Panc1 (cell line): ENCODE measurements at regions not wholly inside any gene's neighbourhood (a gene's known extent, or its start where the extent isn't known, plus 50 kb on each side); places are given as distances from the start of the nearest gene placed in this dataset.

Source experiments
- ATAC-seq: fragments of 200-7000 bp; cut with Tn5 transposase; 2 replicates; pipeline ENCODE4 v1.9.1; 2020; ENCODE audit warnings: mild to moderate bottlenecking, moderate library complexity
- BruUV-seq: library from RNA; stranded (reverse); fragments of 400-500 nt; replicated peaks from 2 replicates; lab custom pipeline; 2021; lab: Mats Ljungman, UMichigan
- CTCF ChIA-PET: fragments of 300-600 bp; sonication (Branson Sonifier 250); formaldehyde crosslinking; loops from one replicate; lab custom pipeline; 2022; ENCODE audit warnings: antibody characterized with exemption; lab: Charles Lee
- POLR2A ChIA-PET: fragments of 300-600 bp; sonication (Branson Sonifier 250); formaldehyde crosslinking; loops from one replicate; lab custom pipeline; 2022; ENCODE audit warnings: antibody characterized with exemption; lab: Charles Lee
- DNase-seq: peaks from one replicate; pipeline ENCODE4 v3.0.0-alpha.2; 2010; ENCODE audit warnings: low read depth, low spot score
- H3K27ac ChIP-seq: 2 replicates; pipeline ENCODE4 v1.5.1; 2011; ENCODE audit warnings: mild to moderate bottlenecking, low read length, inconsistent platforms
- H3K27me3 ChIP-seq: fragments of 200-500 bp; sonication (Bioruptor generic); 2 replicates; pipeline ENCODE4 v1.6.0; 2014; ENCODE audit warnings: low read length, inconsistent platforms; ENCODE audit not compliant: control insufficient read depth, insufficient read depth
- H3K36me3 ChIP-seq: fragments of 200-500 bp; sonication (Bioruptor generic); 2 replicates; pipeline ENCODE4 v1.5.1; 2014; ENCODE audit warnings: inconsistent platforms, mild to moderate bottlenecking, low read length, moderate library complexity; ENCODE audit not compliant: control insufficient read depth, insufficient read depth
- H3K4me1 ChIP-seq: 2 replicates; pipeline ENCODE4 v1.5.1; 2011; ENCODE audit warnings: inconsistent platforms, mild to moderate bottlenecking, low read length, moderate library complexity; ENCODE audit not compliant: control insufficient read depth, insufficient read depth
- H3K4me3 ChIP-seq, 2 experiments: 2 replicates each; pipeline ENCODE4 v1.5.1; 2011 to 2012; ENCODE audit warnings: low read depth in 2 of 2, low read length in 2 of 2, mild to moderate bottlenecking in 2 of 2, inconsistent platforms in 1 of 2, moderate library complexity in 1 of 2
- H3K9me3 ChIP-seq: fragments of 200-500 bp; sonication (Bioruptor generic); 2 replicates; pipeline ENCODE4 v1.5.1; 2014; ENCODE audit warnings: low read depth, mild to moderate bottlenecking, inconsistent platforms, low read length, moderate library complexity; ENCODE audit not compliant: control insufficient read depth, insufficient read depth
- CTCF ChIP-seq: fragments of 450-650 bp; IDR thresholded peaks from 2 replicates; pipeline ENCODE4 v1.5.1; 2017; ENCODE audit warnings: mild to moderate bottlenecking
- POLR2AphosphoS5 ChIP-seq: IDR thresholded peaks from 2 replicates; pipeline ENCODE4 v1.6.1; 2012; ENCODE audit warnings: mild to moderate bottlenecking, low read depth, low read length, moderate library complexity
- SIN3A ChIP-seq: IDR thresholded peaks from 2 replicates; pipeline ENCODE4 v1.6.1; 2012; ENCODE audit warnings: low read depth, mild to moderate bottlenecking, low read length, moderate library complexity, borderline replicate concordance; ENCODE audit not compliant: insufficient read depth
- TCF7L2 ChIP-seq: IDR thresholded peaks from 2 replicates; pipeline ENCODE4 v1.6.1; 2011; ENCODE audit warnings: mild to moderate bottlenecking, low read depth, low read length, inconsistent platforms
- in situ Hi-C: cut with HindIII; loops from 2 replicates; pipeline ENCODE4 v1.10.0; 2016; ENCODE audit warnings: low sequenced_read_pairs, low pct_unique_long_range_greater_than_20kb
- intact Hi-C: fragments of 100-400 bp; cut with micrococcal nuclease; formaldehyde crosslinking; loops from one replicate; pipeline ENCODE4 v1.10.0; 2022; ENCODE audit not compliant: unreplicated experiment
- TF ChIP-seq, protein P1 (sequence below), 2 experiments: IDR thresholded peaks; 2 replicates each; pipeline ENCODE4 v1.6.1; 2011 to 2012; ENCODE audit warnings: low read depth in 2 of 2, control low read depth in 1 of 2, low read length in 1 of 2, mild to moderate bottlenecking in 1 of 2, moderate library complexity in 1 of 2; ENCODE audit not compliant: insufficient read depth in 1 of 2

DNA sequence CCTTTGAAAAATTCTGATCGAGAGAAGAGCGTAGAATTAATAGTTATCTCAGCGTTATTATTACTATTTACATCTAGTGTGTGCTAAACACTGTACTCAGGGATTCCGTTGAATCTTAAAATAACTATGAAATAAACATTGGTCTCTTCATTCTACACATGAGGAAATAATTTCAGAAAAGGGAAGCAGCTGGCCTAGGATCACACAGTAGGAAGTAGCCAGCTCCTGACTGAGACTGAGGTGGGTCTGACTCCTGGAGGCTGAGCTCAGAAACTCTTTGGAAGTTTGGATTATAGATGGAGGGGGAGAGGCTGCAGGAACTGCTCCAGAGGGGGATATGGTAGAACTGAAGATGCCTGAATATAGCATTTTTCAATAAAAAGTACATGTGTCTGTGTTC is 183.9 kb upstream of the WDR11 start:
- ATAC-seq (no peak), DNase-seq (no peak)
- peaks cover 9% of the 10 kb centered on the region; the same call in 1 of the 2 replicates for H3K27me3 ChIP-seq
- TF ChIP-seq, protein P1, sequence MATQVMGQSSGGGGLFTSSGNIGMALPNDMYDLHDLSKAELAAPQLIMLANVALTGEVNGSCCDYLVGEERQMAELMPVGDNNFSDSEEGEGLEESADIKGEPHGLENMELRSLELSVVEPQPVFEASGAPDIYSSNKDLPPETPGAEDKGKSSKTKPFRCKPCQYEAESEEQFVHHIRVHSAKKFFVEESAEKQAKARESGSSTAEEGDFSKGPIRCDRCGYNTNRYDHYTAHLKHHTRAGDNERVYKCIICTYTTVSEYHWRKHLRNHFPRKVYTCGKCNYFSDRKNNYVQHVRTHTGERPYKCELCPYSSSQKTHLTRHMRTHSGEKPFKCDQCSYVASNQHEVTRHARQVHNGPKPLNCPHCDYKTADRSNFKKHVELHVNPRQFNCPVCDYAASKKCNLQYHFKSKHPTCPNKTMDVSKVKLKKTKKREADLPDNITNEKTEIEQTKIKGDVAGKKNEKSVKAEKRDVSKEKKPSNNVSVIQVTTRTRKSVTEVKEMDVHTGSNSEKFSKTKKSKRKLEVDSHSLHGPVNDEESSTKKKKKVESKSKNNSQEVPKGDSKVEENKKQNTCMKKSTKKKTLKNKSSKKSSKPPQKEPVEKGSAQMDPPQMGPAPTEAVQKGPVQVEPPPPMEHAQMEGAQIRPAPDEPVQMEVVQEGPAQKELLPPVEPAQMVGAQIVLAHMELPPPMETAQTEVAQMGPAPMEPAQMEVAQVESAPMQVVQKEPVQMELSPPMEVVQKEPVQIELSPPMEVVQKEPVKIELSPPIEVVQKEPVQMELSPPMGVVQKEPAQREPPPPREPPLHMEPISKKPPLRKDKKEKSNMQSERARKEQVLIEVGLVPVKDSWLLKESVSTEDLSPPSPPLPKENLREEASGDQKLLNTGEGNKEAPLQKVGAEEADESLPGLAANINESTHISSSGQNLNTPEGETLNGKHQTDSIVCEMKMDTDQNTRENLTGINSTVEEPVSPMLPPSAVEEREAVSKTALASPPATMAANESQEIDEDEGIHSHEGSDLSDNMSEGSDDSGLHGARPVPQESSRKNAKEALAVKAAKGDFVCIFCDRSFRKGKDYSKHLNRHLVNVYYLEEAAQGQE (IDR thresholded peaks at IDR 0.05; ENCODE audit: insufficient read depth in 1 of 2, low read depth in 2 of 2, low read length in 1 of 2) = no peak
- TF ChIP-seq POLR2AphosphoS5 (no peak), CTCF (no peak), SIN3A (no peak), TCF7L2 (no peak)
- H3K4me1 ChIP-seq = no peaks in the 10 kb centered on the region
- no peaks in the 10 kb centered on the region for H3K9me3 ChIP-seq
- in situ Hi-C loops (no loop called here), intact Hi-C loops (no loop called here)
- CTCF ChIA-PET = interaction anchor here (0.6 kb wide), 1 partner anchor 244 kb away, joined by 7 read pairs; no protein-coding TSS in a partner anchor
- H3K36me3 ChIP-seq = no peaks in the 10 kb centered on the region
- BruUV-seq = no TSS peak
- POLR2A ChIA-PET = no interaction called here
- no peak overlapping the region for H3K27ac ChIP-seq
- no peak overlapping the region for H3K4me3 ChIP-seq

DNA sequence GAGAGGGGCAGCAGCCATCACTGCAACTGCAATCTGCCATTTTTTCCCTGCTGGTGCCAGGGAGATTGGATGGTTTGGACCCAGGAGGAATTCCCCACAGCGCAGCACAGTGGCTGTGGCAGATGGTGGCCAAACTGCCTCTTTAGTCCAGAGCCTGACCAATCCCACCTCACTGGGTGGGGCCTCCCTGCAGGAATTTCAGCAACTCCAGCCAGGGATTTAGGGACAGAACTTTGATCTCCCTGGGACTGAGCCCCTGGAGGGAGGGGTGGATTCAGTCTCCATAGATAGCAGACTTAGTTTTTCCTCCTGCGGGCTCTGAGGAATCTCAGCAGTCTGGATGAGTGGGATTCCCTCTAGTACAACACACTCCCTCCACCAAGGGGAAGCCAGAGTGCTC is 179.7 kb upstream of the WDR11 start:
- in situ Hi-C loops (no loop called here), intact Hi-C loops (no loop called here)
- Histone ChIP-seq H3K27me3 (peaks cover 6% of the 10 kb centered on the region; the same call in 1 of the 2 replicates), H3K4me1 (no peaks in the 10 kb centered on the region), H3K36me3 (no peaks in the 10 kb centered on the region), H3K27ac (no peak overlapping the region), H3K9me3 (no peaks in the 10 kb centered on the region), H3K4me3 (no peak overlapping the region)
- ChIA-PET POLR2A (no interaction called here), CTCF (no interaction called here)
- TF ChIP-seq POLR2AphosphoS5 (no peak), CTCF (no peak), SIN3A (no peak), TCF7L2 (no peak)
- TF ChIP-seq, protein P1 (IDR thresholded peaks at IDR 0.05; ENCODE audit: insufficient read depth in 1 of 2, low read depth in 2 of 2, low read length in 1 of 2) = no peak
- ATAC-seq = no peak
- no TSS peak for BruUV-seq
- no peak for DNase-seq
